GM18870 (cell line): ENCODE measurements at regions not wholly inside any gene's neighbourhood (a gene's known extent, or its start where the extent isn't known, plus 50 kb on each side); places are given as distances from the start of the nearest gene placed in this dataset.

ENCODE experiments used
- ATAC-seq: cut with Tn5 transposase; IDR thresholded peaks from one replicate; pipeline ENCODE4 v1.9.1; 2021; ENCODE audit warnings: moderate library complexity; ENCODE audit not compliant: unreplicated experiment

- ATAC-seq: no peak
Measured at GRCh38 chr2:8391584-8391983, 290.3 kb upstream of the ID2 start.

GRCh38 chr2:8392098-8392866 is 289.6 kb upstream of the ID2 start:
- no peak for ATAC-seq

GRCh38 chr2:8393506-8393905 is 288.4 kb upstream of the ID2 start:
- no peak for ATAC-seq

GRCh38 chr2:8394131-8394530 is 287.7 kb upstream of the ID2 start:
- ATAC-seq: no peak

GRCh38 chr2:8394569-8395359 is 287.1 kb upstream of the ID2 start:
- ATAC-seq: no peak

GRCh38 chr2:8395718-8396117 is 286.1 kb upstream of the ID2 start:
- no peak for ATAC-seq

GRCh38 chr2:8398040-8398668 is 283.7 kb upstream of the ID2 start:
- no peak for ATAC-seq

- ATAC-seq: no peak
Measured at GRCh38 chr2:8399731-8400130, 282.1 kb upstream of the ID2 start.

GRCh38 chr2:8400196-8400595 is 281.7 kb upstream of the ID2 start:
- no peak for ATAC-seq

GRCh38 chr2:8402222-8402621 is 279.6 kb upstream of the ID2 start:
- no peak for ATAC-seq

GRCh38 chr2:8403876-8404275 is 278.0 kb upstream of the ID2 start:
- ATAC-seq: no peak

GRCh38 chr2:8405334-8405733 is 276.5 kb upstream of the ID2 start:
- ATAC-seq: no peak

- no peak for ATAC-seq
Measured at GRCh38 chr2:8406271-8406670, 275.6 kb upstream of the ID2 start.

- no peak for ATAC-seq
Measured at GRCh38 chr2:8407332-8407731, 274.5 kb upstream of the ID2 start.

GRCh38 chr2:8408560-8409460 is 273.0 kb upstream of the ID2 start:
- ATAC-seq: peak; percentile 93

GRCh38 chr2:8409461-8410260 is 272.2 kb upstream of the ID2 start:
- ATAC-seq: no peak

- no peak for ATAC-seq
Measured at GRCh38 chr2:8412082-8412481, 269.8 kb upstream of the ID2 start.

GRCh38 chr2:8412586-8412985 is 269.3 kb upstream of the ID2 start:
- ATAC-seq: no peak

GRCh38 chr2:8413589-8414135 is 268.2 kb upstream of the ID2 start:
- ATAC-seq: no peak
